ENCODE measurements at regions not wholly inside any gene's neighbourhood (a gene's known extent, or its start where the extent isn't known, plus 50 kb on each side); places are given as distances from the start of the nearest gene placed in this dataset.
A peak's percentile ranks its signal among the peaks of the same experiment; 100 is the strongest.

GRCh38 chr9:126080641-126081040 is 246.0 kb upstream of the MVB12B start:
- H2AFZ ChIP-seq, result no peak overlapping the region
- no peak overlapping the region for H3K9ac ChIP-seq
- no peaks in the 10 kb centered on the region for H3K9me3 ChIP-seq (ENCODE audit: control insufficient read depth, low read length)
- peaks cover 2% of the 10 kb centered on the region for H3K4me1 ChIP-seq
- H3K79me2 ChIP-seq, result no peaks in the 10 kb centered on the region
- H3K27ac ChIP-seq, result no peak overlapping the region
- H3K36me3 ChIP-seq (ENCODE audit: control insufficient read depth, insufficient read depth, low read length), result no peaks in the 10 kb centered on the region
- H3K4me2 ChIP-seq (ENCODE audit: low read length), result no peak overlapping the region
- no peaks in the 10 kb centered on the region for H3K27me3 ChIP-seq (ENCODE audit: control insufficient read depth, insufficient read depth, low read length)
- no peak overlapping the region for H3K4me3 ChIP-seq (ENCODE audit: low read depth, low read length)
- TF ChIP-seq CTCF (IDR thresholded peaks at IDR 0.05), result no peak

- no peaks in the 10 kb centered on the region for H3K79me2 ChIP-seq
- no peak overlapping the region for H2AFZ ChIP-seq
- no peaks in the 10 kb centered on the region for H3K27me3 ChIP-seq (ENCODE audit: control insufficient read depth, insufficient read depth, low read length)
- TF ChIP-seq CTCF (IDR thresholded peaks at IDR 0.05), result no peak
- peaks cover 2% of the 10 kb centered on the region for H3K4me1 ChIP-seq
- H3K4me3 ChIP-seq (ENCODE audit: low read depth, low read length), result no peak overlapping the region
- no peak overlapping the region for H3K4me2 ChIP-seq (ENCODE audit: low read length)
- no peaks in the 10 kb centered on the region for H3K36me3 ChIP-seq (ENCODE audit: control insufficient read depth, insufficient read depth, low read length)
- no peaks in the 10 kb centered on the region for H3K9me3 ChIP-seq (ENCODE audit: control insufficient read depth, low read length)
- H3K27ac ChIP-seq, result peak overlapping the region; percentile 32
- no peak overlapping the region for H3K9ac ChIP-seq
Measured at GRCh38 chr9:126081746-126082145, 244.9 kb upstream of the MVB12B start.

- H2AFZ ChIP-seq, result no peak overlapping the region
- no peaks in the 10 kb centered on the region for H3K27me3 ChIP-seq (ENCODE audit: control insufficient read depth, insufficient read depth, low read length)
- no peaks in the 10 kb centered on the region for H3K36me3 ChIP-seq (ENCODE audit: control insufficient read depth, insufficient read depth, low read length)
- H3K4me1 ChIP-seq, result peaks cover 2% of the 10 kb centered on the region
- no peak overlapping the region for H3K9ac ChIP-seq
- H3K4me3 ChIP-seq (ENCODE audit: low read depth, low read length), result no peak overlapping the region
- H3K27ac ChIP-seq, result no peak overlapping the region
- no peak overlapping the region for H3K4me2 ChIP-seq (ENCODE audit: low read length)
- no peaks in the 10 kb centered on the region for H3K9me3 ChIP-seq (ENCODE audit: control insufficient read depth, low read length)
- no peak for TF ChIP-seq CTCF (IDR thresholded peaks at IDR 0.05)
- H3K79me2 ChIP-seq, result no peaks in the 10 kb centered on the region
Measured at GRCh38 chr9:126084008-126084407, 242.6 kb upstream of the MVB12B start.

GRCh38 chr9:126084696-126085095 is 241.9 kb upstream of the MVB12B start:
- Histone ChIP-seq H3K27me3 (ENCODE audit: control insufficient read depth, insufficient read depth, low read length) (no peaks in the 10 kb centered on the region), H3K79me2 (no peaks in the 10 kb centered on the region), H3K36me3 (ENCODE audit: control insufficient read depth, insufficient read depth, low read length) (no peaks in the 10 kb centered on the region), H3K4me1 (peaks cover 2% of the 10 kb centered on the region), H3K9me3 (ENCODE audit: control insufficient read depth, low read length) (no peaks in the 10 kb centered on the region), H3K9ac (no peak overlapping the region), H3K4me2 (ENCODE audit: low read length) (no peak overlapping the region), H3K27ac (no peak overlapping the region), H2AFZ (no peak overlapping the region), H3K4me3 (ENCODE audit: low read depth, low read length) (no peak overlapping the region)
- no peak for TF ChIP-seq CTCF (IDR thresholded peaks at IDR 0.05)

- no peak overlapping the region for H3K27ac ChIP-seq
- H3K9me3 ChIP-seq (ENCODE audit: control insufficient read depth, low read length), result no peaks in the 10 kb centered on the region
- H3K79me2 ChIP-seq, result no peaks in the 10 kb centered on the region
- H3K4me2 ChIP-seq (ENCODE audit: low read length), result no peak overlapping the region
- H3K4me1 ChIP-seq, result peaks cover 2% of the 10 kb centered on the region
- TF ChIP-seq CTCF (IDR thresholded peaks at IDR 0.05), result no peak
- H3K36me3 ChIP-seq (ENCODE audit: control insufficient read depth, insufficient read depth, low read length), result no peaks in the 10 kb centered on the region
- H3K9ac ChIP-seq, result no peak overlapping the region
- H3K4me3 ChIP-seq (ENCODE audit: low read depth, low read length), result no peak overlapping the region
- H3K27me3 ChIP-seq (ENCODE audit: control insufficient read depth, insufficient read depth, low read length), result no peaks in the 10 kb centered on the region
- H2AFZ ChIP-seq, result no peak overlapping the region
Measured at GRCh38 chr9:126085170-126085569, 241.5 kb upstream of the MVB12B start.
